Stomach (tissue), 4 donors: ENCODE measurements at regions not wholly inside any gene's neighbourhood (a gene's known extent, or its start where the extent isn't known, plus 50 kb on each side); places are given as distances from the start of the nearest gene placed in this dataset.

Experiments
- CTCF ChIP-seq, 7 experiments: fragments of 450-650 bp in 4 of 7; fragments of 200-600 bp in 3 of 7; sonication (generic) in 3 of 7; IDR thresholded peaks; one replicate each; pipeline ENCODE4 v1.5.1; 2016 to 2019; ENCODE audit warnings: antibody characterized with exemption in 7 of 7, control low read depth in 2 of 7, mild to moderate bottlenecking in 1 of 7
- EP300 ChIP-seq: sonication (generic); formaldehyde crosslinking; IDR thresholded peaks from one replicate; pipeline ENCODE4 v1.6.1; 2017; ENCODE audit warnings: antibody characterized with exemption
- POLR2A ChIP-seq, 4 donors: fragments of 450-650 bp; IDR thresholded peaks; one replicate each; pipeline ENCODE4 v1.6.1; 2016; ENCODE audit warnings: antibody characterized with exemption in 4 of 4, control low read depth in 2 of 4, mild to moderate bottlenecking in 1 of 4, moderate library complexity in 1 of 4
- POLR2AphosphoS5 ChIP-seq, 3 donors: sonication (generic); formaldehyde crosslinking; IDR thresholded peaks; one replicate each; pipeline ENCODE4 v1.6.1; 2016; ENCODE audit warnings: antibody characterized with exemption in 3 of 3

GRCh38 chr3:181134873-181135272, 145.3 kb upstream of the DNAJC19 start:
- TF ChIP-seq CTCF (IDR thresholded peaks at IDR 0.05) (no peak), EP300 (no peak), POLR2A (IDR thresholded peaks at IDR 0.05) (no peak), POLR2AphosphoS5 (IDR thresholded peaks at IDR 0.05) (no peak)
